Parathyroid adenoma (tissue), 2 donors: ENCODE measurements at regions not wholly inside any gene's neighbourhood (a gene's known extent, or its start where the extent isn't known, plus 50 kb on each side); places are given as distances from the start of the nearest gene placed in this dataset.

Experiments
- H2AFZ ChIP-seq: fragments of 300-600 bp; sonication (generic); one replicate; pipeline ENCODE4 v1.7.0; 2017; ENCODE audit warnings: antibody characterized with exemption, mild to moderate bottlenecking
- H3K27ac ChIP-seq: fragments of 300-600 bp; sonication (generic); one replicate; pipeline ENCODE4 v1.7.0; 2017
- H3K27me3 ChIP-seq: fragments of 300-600 bp; sonication (generic); one replicate; pipeline ENCODE4 v1.7.0; 2017; ENCODE audit warnings: low read length; ENCODE audit not compliant: control insufficient read depth, insufficient read depth
- H3K36me3 ChIP-seq: fragments of 300-600 bp; sonication (generic); one replicate; pipeline ENCODE4 v1.7.0; 2017; ENCODE audit warnings: low read length; ENCODE audit not compliant: control insufficient read depth, insufficient read depth
- H3K4me1 ChIP-seq: fragments of 300-600 bp; sonication (generic); one replicate; pipeline ENCODE4 v1.7.0; 2017; ENCODE audit warnings: control low read depth
- H3K4me2 ChIP-seq: fragments of 300-600 bp; sonication (generic); one replicate; pipeline ENCODE4 v1.7.0; 2017; ENCODE audit warnings: low read length
- H3K4me3 ChIP-seq: fragments of 300-600 bp; sonication (generic); one replicate; pipeline ENCODE4 v1.7.0; 2017; ENCODE audit warnings: low read depth, low read length
- H3K79me2 ChIP-seq: fragments of 300-600 bp; sonication (generic); one replicate; pipeline ENCODE4 v1.7.0; 2017; ENCODE audit warnings: control low read depth
- H3K9ac ChIP-seq: fragments of 300-600 bp; sonication (generic); one replicate; pipeline ENCODE4 v1.7.0; 2017; ENCODE audit warnings: mild to moderate bottlenecking
- H3K9me3 ChIP-seq: fragments of 300-600 bp; sonication (generic); one replicate; pipeline ENCODE4 v1.7.0; 2017; ENCODE audit warnings: low read length; ENCODE audit not compliant: control insufficient read depth
- CTCF ChIP-seq: fragments of 300-600 bp; sonication (generic); IDR thresholded peaks from one replicate; pipeline ENCODE4 v1.7.0; 2017; ENCODE audit warnings: antibody characterized with exemption, mild to moderate bottlenecking
- donor health status: primary hyperparathyroidism.

GRCh38 chr10:85039311-85039710 is 710.9 kb downstream of the CCSER2 start:
- H3K4me2 ChIP-seq: no peak overlapping the region
- no peak overlapping the region for H3K27ac ChIP-seq
- no peak for TF ChIP-seq CTCF
- H3K9ac ChIP-seq: no peak overlapping the region
- H3K9me3 ChIP-seq: no peaks in the 10 kb centered on the region
- H2AFZ ChIP-seq: no peak overlapping the region
- H3K36me3 ChIP-seq: no peaks in the 10 kb centered on the region
- H3K79me2 ChIP-seq: no peaks in the 10 kb centered on the region
- no peaks in the 10 kb centered on the region for H3K4me1 ChIP-seq
- no peak overlapping the region for H3K4me3 ChIP-seq
- H3K27me3 ChIP-seq: no peaks in the 10 kb centered on the region

GRCh38 chr10:85043207-85043606 is 714.8 kb downstream of the CCSER2 start:
- Histone ChIP-seq H3K36me3 (no peaks in the 10 kb centered on the region), H2AFZ (no peak overlapping the region), H3K4me2 (no peak overlapping the region), H3K27ac (no peak overlapping the region), H3K27me3 (no peaks in the 10 kb centered on the region), H3K4me3 (no peak overlapping the region), H3K9ac (no peak overlapping the region), H3K4me1 (no peaks in the 10 kb centered on the region), H3K79me2 (no peaks in the 10 kb centered on the region), H3K9me3 (no peaks in the 10 kb centered on the region)
- no peak for TF ChIP-seq CTCF

GRCh38 chr10:85045046-85045445 is 716.7 kb downstream of the CCSER2 start:
- Histone ChIP-seq H3K9ac (no peak overlapping the region), H3K27ac (no peak overlapping the region), H3K4me2 (no peak overlapping the region), H3K4me3 (no peak overlapping the region), H3K36me3 (no peaks in the 10 kb centered on the region), H3K4me1 (no peaks in the 10 kb centered on the region), H3K9me3 (no peaks in the 10 kb centered on the region), H3K27me3 (no peaks in the 10 kb centered on the region), H2AFZ (no peak overlapping the region), H3K79me2 (no peaks in the 10 kb centered on the region)
- TF ChIP-seq CTCF: no peak

GRCh38 chr10:85047170-85047834 is 718.9 kb downstream of the CCSER2 start:
- Histone ChIP-seq H3K36me3 (no peaks in the 10 kb centered on the region), H3K27ac (no peak overlapping the region), H3K4me1 (no peaks in the 10 kb centered on the region), H3K27me3 (no peaks in the 10 kb centered on the region), H3K9me3 (no peaks in the 10 kb centered on the region), H2AFZ (no peak overlapping the region), H3K9ac (no peak overlapping the region), H3K4me2 (no peak overlapping the region), H3K79me2 (no peaks in the 10 kb centered on the region), H3K4me3 (no peak overlapping the region)
- no peak for TF ChIP-seq CTCF

GRCh38 chr10:85047979-85048378 is 719.6 kb downstream of the CCSER2 start:
- Histone ChIP-seq H3K79me2 (no peaks in the 10 kb centered on the region), H3K4me2 (no peak overlapping the region), H3K4me3 (no peak overlapping the region), H3K4me1 (no peaks in the 10 kb centered on the region), H3K9me3 (no peaks in the 10 kb centered on the region), H2AFZ (no peak overlapping the region), H3K36me3 (no peaks in the 10 kb centered on the region), H3K9ac (no peak overlapping the region), H3K27me3 (no peaks in the 10 kb centered on the region), H3K27ac (no peak overlapping the region)
- no peak for TF ChIP-seq CTCF
